ENCODE measurements at regions not wholly inside any gene's neighbourhood (a gene's known extent, or its start where the extent isn't known, plus 50 kb on each side); places are given as distances from the start of the nearest gene placed in this dataset.

GRCh38 chr3:72260588-72260910, 475.6 kb upstream of the PROK2 start:
- no peak for TF ChIP-seq CTCF (IDR thresholded peaks at IDR 0.05)
- DNase-seq = no peak
- intact Hi-C loops (cut with DNase I) = no loop called here
- Histone ChIP-seq H3K27me3 (no peaks in the 10 kb centered on the region), H3K4me3 (no peak overlapping the region), H3K36me3 (no peaks in the 10 kb centered on the region), H3K27ac (no peak overlapping the region), H3K4me1 (peaks cover 0 to 7% (median 3%) of the 10 kb centered on the region in 3 donors), H3K9me3 (no peaks in the 10 kb centered on the region)
- FAIRE-seq = no peak
- WGBS, 2 donors = 79 to 84% methylated on average over 5 of the region's 5 CpGs
- no peak for ATAC-seq

- intact Hi-C loops (cut with DNase I) = no loop called here
- no peak for TF ChIP-seq CTCF (IDR thresholded peaks at IDR 0.05)
- FAIRE-seq = no peak
- peaks cover 0 to 11% (median 7%) of the 10 kb centered on the region in 3 donors for H3K4me1 ChIP-seq
- H3K9me3 ChIP-seq = no peaks in the 10 kb centered on the region
- H3K36me3 ChIP-seq = no peaks in the 10 kb centered on the region
- no peak for DNase-seq
- H3K27ac ChIP-seq = no peak overlapping the region
- H3K4me3 ChIP-seq = no peak overlapping the region
- 85 to 87% methylated on average over 7 of the region's 7 CpGs for WGBS, 2 donors
- no peak for ATAC-seq
- H3K27me3 ChIP-seq = no peaks in the 10 kb centered on the region
These were observed 475.0 kb upstream of the PROK2 start for GRCh38 chr3:72259755-72260587.

GRCh38 chr3:72258361-72259141, 473.6 kb upstream of the PROK2 start:
- no peak overlapping the region for H3K27ac ChIP-seq
- peaks cover 0 to 11% (median 7%) of the 10 kb centered on the region in 3 donors for H3K4me1 ChIP-seq
- no peak for DNase-seq
- no peaks in the 10 kb centered on the region for H3K36me3 ChIP-seq
- ATAC-seq = no peak
- no peak for TF ChIP-seq CTCF (IDR thresholded peaks at IDR 0.05)
- intact Hi-C loops (cut with DNase I) = no loop called here
- WGBS, 2 donors = 68 to 74% methylated on average over 16 to 17 of the region's 17 CpGs
- no peaks in the 10 kb centered on the region for H3K27me3 ChIP-seq
- no peaks in the 10 kb centered on the region for H3K9me3 ChIP-seq
- FAIRE-seq = no peak
- no peak overlapping the region for H3K4me3 ChIP-seq

- intact Hi-C loops (cut with DNase I) = no loop called here
- FAIRE-seq = no peak
- Histone ChIP-seq H3K27ac (no peak overlapping the region), H3K4me3 (no peak overlapping the region), H3K27me3 (no peaks in the 10 kb centered on the region), H3K36me3 (no peaks in the 10 kb centered on the region), H3K4me1 (peaks cover 0 to 11% (median 7%) of the 10 kb centered on the region in 3 donors), H3K9me3 (no peaks in the 10 kb centered on the region)
- no peak for TF ChIP-seq CTCF (IDR thresholded peaks at IDR 0.05)
- no peak for DNase-seq
- ATAC-seq = no peak
- WGBS, 2 donors = 94 to 96% methylated on average over 2 of the region's 2 CpGs
These were observed 472.8 kb upstream of the PROK2 start for GRCh38 chr3:72257738-72258137.

- no peak for FAIRE-seq
- intact Hi-C loops (cut with DNase I) = no loop called here
- 78 to 85% methylated on average over 4 of the region's 4 CpGs for WGBS, 2 donors
These were observed 472.3 kb upstream of the PROK2 start for GRCh38 chr3:72257203-72257602.

More at GRCh38 chr3:72257203-72257602, 472.3 kb upstream of the PROK2 start:
- H3K4me1 ChIP-seq = peaks cover 0 to 11% (median 7%) of the 10 kb centered on the region in 3 donors
- H3K36me3 ChIP-seq = no peaks in the 10 kb centered on the region
- TF ChIP-seq CTCF (IDR thresholded peaks at IDR 0.05) = no peak
- no peak for ATAC-seq
- no peak overlapping the region for H3K27ac ChIP-seq
- no peaks in the 10 kb centered on the region for H3K9me3 ChIP-seq
- no peaks in the 10 kb centered on the region for H3K27me3 ChIP-seq
- no peak for DNase-seq
- no peak overlapping the region for H3K4me3 ChIP-seq
